ENCODE measurements at regions not wholly inside any gene's neighbourhood (a gene's known extent, or its start where the extent isn't known, plus 50 kb on each side); places are given as distances from the start of the nearest gene placed in this dataset.

- no peak for TF ChIP-seq SUZ12 (IDR thresholded peaks at IDR 0.05; ENCODE audit: extremely low read depth, insufficient read depth, insufficient read length)
- TF ChIP-seq YY1 (IDR thresholded peaks at IDR 0.05; ENCODE audit: insufficient read depth, insufficient read length) = no peak
- no peak for TF ChIP-seq ZNF274 (IDR thresholded peaks at IDR 0.05; ENCODE audit: low read depth, low read length)
These were observed 60.2 kb upstream of the MED13 start for GRCh38 chr17:62125307-62125706.
